SIG-M5 treated with dmso at 0.1 percent for 504 hours (cell line): ENCODE measurements at regions not wholly inside any gene's neighbourhood (a gene's known extent, or its start where the extent isn't known, plus 50 kb on each side); places are given as distances from the start of the nearest gene placed in this dataset.
"Not testable (repeated sequence)": the region's sequence is repeated elsewhere in the genome, so short reads cannot be mapped to it uniquely, and the experiment has no call there.

Source experiments
- DNase-seq: peaks from one replicate; lab custom pipeline; 2025; ENCODE audit not compliant: unreplicated experiment; lab: John Stamatoyannopoulos, UW

DNA sequence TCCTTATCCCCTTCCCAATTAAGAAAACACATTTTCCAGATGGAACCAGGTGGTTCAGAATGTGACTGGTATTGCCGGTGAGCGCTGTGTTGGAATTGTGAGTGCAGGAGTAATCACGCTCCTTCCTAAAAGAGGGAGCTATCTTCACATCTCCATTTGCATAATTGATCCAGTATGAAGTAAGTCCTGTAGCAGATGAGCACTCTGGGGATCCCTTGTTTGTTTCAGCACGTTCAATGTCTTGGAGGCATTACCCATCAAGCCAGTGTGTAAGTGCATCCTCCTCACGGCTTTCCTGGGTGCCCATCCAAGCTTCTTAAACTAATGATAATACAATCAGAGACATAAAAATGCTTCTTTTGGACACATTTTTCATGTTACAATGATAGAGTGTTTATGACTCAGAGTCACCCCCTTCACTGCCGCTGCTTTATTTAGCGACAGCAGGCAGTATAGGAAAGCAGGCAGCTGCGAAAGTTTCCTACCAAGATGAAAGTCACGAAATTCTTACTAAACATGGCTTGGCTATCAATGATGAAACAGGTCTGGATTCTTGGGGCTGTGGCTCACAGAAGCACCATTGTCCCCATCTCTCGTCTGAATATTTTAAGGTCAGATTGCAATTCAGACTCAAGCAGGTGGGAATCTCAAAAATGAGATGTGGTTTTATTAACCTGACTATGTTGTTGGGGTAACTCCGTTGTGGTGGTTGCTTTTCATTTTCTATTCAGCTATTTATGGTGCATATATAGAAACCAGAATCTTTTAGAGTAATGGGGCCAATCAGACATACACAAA is 346.3 kb upstream of the MDFIC2 start:
- DNase-seq = no peak

DNA sequence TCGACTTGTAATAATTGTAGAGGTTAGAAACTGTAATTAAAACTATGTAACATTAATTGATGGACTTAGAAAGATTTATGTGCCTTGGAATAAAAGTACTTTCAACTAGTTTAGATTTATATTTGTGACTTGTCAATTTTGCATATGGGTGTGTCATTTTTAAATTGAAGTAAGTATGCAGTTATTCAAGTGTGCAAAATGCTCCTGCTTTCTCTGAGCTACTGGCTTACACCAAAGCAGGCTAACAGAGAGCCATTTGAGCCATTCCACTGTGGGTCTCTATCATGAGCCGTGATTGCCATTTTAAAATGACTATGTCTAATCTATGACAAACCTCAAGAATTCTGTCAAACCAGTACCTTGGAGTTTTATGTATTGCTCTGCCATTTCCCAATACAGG is 345.0 kb upstream of the MDFIC2 start:
- no peak for DNase-seq

DNA sequence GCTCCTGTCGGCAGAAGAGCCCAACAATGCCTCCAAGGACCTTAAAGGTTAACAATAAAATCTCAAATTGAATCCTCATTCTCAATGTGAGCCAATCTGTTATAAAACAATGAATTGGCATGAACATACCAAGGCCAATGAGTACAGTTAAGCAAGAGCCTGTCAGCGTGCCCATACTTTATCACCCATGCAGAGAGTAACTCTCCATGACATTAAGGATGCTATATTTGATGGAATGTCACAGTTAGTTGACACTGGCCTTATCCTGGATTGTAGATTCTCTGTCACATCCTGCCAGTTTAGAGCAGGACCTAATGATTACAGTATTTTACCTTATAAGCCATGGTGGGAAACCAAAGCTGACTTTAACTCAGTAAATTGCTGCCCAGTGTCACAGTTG is 335.4 kb upstream of the MDFIC2 start:
- DNase-seq = no peak

DNA sequence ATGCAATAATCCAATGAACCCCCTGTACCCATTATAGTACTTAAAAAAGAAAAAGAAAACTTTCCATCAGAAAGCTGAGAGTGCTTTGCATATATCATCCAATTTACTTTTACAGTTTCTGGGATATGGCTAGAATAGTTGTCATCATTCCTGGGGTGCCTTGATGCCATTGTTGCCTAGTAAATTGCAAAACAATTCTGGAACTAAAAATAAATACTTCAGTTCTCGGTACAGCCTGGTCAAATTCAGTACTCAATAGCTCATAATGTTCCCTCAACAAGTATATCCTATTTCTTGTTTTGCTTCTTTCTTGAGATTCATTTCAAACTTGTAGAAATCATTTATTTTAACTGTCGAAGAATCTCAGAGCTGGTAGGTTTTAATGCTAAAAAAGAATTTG is 334.7 kb upstream of the MDFIC2 start:
- no peak for DNase-seq

DNA sequence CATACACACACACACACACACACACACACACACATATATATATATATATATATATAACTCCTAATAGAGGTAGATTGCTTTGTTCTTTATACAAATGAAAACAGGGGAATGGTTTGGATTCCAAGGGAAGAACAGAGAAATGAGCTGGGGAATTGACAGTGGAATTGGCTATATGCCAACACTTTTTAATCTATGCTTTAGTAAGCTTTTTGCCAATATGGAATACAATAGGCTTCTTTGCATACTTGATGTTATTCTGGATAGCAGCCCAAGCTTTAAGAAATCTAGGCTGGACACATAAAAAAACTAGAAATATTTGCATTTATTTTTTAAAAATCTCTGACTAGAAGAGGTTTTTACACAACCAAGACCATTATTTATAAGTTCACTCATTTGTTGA is 334.2 kb upstream of the MDFIC2 start:
- no peak for DNase-seq

DNA sequence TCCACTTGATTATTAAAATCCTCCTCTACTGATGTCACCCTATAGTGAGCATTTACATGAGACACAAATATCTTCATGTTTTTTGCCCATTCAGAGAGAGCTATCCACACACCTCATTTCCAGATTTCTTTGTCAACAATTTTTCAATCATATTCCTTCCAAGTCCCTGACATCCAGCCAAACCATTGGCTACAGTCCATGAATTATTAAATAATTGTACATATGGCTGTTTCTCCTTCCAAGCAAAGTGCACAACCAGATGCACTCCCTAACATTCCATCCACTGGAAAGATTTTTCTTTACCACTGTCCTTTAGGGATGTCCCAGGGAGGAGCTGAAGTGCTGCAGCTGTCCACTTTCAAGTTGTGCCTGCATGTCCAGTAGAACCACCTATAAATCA is 328.0 kb upstream of the MDFIC2 start:
- no peak for DNase-seq

DNA sequence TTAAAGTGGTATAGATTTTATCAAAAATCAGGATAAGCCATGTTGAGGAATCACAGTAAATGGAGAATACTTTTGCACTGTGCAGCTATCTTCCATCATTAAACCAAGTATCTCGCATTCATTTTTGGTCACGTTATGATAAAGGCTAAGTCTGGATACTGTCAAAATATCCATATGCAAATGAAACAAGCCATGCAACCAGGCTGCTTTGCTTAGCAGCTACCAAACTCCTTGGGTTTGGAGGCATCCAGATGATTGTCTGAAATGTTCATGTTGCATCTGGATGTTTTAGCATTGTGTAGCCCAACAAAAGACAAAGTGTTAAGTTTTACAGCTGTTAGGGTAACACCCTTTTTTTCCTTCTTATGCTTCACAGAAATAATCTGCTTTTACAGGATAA is 322.9 kb upstream of the MDFIC2 start:
- DNase-seq = no peak

DNA sequence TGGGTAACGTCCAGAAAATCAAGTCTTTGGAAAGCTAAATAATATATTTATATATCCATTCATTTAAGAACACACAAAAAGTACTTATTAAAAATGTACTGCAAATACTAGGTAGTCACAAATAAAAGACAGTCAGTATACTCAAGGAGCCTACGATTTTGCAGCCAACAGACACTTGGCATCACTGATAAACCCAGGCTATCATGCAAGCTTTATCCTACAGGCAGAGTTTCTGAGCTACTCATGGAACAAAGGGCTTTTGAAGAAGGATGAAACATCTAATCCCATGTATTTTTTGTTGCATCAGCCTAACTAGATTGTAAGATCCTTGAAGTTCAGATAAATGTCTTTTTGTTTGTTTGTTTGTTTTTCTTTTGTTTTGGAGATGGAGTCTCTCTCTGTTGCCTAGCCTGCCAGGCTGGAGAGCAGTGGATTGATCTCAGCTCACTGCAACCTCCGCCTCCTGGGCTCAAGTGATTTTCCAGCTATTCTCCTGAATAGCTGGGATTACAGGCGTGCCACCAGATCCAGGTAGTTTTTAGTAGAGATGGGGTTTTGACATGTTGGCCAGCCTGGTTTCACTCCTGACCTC is 319.4 kb upstream of the MDFIC2 start:
- no peak for DNase-seq

DNA sequence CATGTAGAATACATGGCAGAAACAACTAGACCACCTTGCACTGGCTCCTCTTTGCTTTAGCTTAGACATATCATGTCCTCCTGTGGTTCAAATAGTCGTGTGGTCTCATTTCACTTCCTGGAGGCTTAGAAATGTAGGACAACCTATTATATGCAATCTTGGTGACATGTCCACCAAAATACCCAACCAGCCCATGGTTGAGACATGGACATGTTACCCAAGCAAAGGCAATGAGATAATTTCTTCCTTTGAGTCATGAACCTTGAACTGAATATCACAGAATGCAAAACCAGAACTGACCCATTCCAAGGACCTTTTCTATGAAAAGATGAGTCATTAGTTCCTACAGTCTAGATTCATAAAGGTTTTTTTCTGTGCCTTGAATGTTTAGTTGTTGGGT is 309.0 kb upstream of the MDFIC2 start:
- DNase-seq = no peak

DNA sequence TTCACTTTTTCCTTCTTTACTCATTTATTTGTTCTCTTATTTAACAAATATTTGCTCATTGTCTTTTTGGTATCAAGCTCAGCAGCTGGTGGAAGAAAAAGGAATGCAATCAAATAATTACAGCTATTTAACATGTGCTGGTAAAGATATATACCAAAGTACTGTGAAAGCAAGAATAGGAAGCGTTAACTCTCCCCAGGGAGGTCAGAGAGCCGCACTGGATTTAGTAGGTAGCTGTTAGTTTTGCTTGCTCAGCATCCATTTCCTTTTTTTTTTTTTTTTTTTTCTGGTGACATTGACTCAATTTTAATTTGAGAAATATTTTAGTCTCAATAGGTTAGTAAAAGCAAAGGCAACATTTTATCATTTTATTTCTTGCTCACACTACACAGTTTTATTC is 308.5 kb upstream of the MDFIC2 start:
- DNase-seq = no peak

DNA sequence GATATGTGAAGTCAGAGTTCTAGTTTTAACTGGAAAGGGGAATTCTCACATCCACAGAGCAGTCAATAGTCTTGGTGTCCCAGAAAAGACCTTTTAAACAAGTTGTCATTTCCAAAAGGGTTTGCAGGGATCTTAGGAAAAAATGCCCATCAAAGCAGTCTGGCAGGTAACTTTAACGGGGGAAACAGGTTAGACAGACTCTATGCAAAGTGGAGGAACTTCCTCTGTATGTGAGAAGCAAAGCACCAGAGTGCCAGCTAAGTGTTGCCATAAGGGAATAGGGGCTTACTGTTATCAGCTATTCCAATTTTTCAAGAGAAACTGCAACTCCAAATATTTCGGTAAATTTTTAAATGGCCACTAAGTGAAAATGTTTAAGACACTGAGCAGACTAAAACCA is 307.9 kb upstream of the MDFIC2 start:
- DNase-seq = no peak

DNA sequence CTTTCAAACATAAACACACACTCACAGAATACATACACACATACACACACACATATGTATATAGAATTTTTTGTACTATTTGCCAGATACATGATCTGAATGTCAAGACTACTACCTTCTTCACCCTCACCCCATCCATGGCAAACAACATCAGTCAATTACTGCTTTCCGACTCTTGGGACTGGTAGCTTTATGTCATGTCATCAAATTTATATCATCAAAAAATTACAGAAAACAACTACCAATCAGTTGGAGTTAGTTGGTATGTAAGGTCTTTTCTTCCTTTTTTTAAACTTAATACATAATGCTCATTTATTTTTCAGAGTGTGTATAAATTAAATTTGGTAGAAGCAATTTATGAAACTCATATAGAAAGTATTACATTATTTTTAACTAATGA is 305.7 kb upstream of the MDFIC2 start:
- DNase-seq = no peak

DNA sequence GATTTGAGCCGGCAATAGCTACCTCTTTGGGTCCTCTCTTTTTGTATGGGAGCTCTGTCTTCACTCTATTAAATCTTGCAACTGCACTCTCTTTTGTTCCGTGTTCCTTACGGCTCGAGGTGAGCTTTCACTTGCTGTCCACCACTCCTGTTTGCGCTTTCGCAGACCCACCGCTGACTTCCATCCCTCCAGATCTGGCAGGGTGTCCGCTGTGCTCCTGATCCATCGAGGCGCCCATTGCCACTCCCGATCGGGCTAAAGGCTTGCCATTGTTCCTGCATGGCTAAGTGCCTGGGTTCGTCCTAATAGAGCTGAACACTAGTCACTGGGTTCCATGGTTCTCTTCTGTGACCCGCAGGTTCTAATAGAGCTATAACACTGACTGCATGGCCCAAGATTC is 304.9 kb upstream of the MDFIC2 start:
- not testable (repeated sequence) for DNase-seq

DNA sequence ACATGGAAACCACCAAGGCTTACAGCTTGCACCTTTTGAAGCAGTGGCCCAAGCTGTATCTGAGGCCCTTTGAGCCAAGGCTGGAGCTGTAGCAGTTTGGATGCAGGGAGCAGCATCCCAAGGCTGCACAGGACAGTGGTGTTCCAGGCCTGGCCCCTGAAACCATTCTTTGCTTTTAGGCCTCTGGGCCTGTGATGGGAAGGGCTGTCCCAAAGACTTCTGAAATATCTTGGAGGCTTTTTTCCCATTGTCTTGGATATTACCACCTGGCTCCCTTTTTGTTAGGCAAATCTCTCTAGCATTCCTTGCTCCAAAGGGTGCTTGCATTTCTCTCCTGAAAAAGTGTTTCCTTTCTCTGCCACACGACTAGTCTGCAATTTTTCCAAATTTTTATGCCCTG is 302.8 kb upstream of the MDFIC2 start:
- no peak for DNase-seq

DNA sequence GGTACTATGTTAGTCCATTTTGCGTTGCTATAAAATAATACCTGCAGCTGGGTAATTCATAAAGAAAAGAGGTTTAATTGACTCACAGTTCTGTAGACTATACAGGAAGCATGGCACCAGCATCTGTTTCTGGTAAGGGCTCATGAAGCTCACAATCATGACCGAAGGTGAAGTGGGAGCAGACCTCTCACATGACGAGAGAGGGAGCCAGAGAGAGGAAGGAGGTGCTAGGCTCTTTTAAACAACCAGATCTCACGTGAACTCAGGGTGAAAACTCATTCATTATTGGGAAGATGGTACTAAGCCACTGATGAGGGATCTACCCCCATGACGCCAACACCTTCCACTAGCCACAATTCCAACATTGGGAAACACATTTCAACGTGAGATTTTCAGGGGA is 301.7 kb upstream of the MDFIC2 start:
- DNase-seq = no peak

DNA sequence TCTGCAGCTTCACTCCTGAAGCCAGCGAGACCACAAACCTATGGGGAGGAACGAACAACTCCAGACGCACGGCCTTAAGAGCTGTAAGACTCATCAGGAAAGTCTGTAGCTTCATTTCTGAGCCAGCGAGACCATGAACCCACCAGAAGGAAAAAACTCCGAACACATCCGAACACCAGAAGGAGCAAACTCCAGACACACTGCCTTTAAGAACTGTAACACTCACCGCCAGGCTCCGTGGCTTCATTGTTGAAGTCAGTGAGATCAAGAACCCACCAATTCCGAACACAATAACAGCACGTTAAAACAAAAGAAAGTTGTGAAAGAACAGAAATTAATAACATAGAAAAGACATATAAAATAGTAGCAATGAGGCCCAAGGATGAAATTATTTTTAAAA is 300.5 kb upstream of the MDFIC2 start:
- no peak for DNase-seq

DNA sequence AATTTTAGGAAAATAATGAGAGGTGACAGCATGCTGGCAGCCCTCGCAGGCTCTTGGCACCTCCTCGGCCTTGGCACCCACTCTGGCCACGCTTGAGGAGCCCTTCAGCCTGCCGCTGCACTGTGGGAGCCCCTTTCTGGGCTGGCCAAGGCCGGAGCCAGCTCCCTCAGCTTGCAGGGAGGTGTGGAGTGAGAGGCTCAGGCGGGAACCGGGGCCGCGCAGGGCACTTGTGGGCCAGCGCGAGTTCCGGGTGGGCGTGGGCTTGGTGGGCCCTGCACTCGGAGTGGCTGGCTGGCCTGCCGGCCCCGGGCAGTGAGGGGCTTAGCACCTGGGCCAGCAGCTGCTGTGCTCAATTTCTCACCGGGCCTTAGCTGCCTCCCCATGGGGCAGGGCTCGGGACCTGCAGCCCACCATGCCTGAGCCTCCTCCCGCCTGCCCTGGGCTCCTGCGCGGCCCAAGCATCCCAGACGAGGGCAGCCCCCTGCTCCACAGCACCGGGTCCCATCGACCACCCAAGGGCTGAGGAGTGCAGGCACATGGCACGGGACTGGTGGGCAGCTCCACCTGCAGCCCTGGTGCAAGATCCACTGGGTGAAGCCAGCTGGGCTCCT is 299.3 kb upstream of the MDFIC2 start:
- not testable (repeated sequence) for DNase-seq

DNA sequence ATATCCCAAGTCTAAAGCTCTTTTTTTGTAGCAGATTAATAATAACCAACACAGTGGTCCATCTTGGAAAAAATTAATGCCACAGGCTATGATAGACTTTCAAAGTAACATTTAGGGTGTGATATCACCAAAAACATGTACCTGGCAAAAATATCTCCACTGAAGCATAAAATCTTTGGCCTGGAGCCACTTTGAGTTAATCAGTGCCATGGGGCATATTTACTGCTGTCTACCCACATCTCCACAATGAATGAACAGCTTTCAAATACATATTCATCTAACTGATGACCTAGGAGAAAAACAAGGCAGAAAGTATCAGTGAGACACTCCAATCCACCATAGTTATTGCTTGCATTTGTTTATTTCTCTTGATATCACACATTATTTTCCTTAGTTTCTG is 296.0 kb upstream of the MDFIC2 start:
- no peak for DNase-seq

DNA sequence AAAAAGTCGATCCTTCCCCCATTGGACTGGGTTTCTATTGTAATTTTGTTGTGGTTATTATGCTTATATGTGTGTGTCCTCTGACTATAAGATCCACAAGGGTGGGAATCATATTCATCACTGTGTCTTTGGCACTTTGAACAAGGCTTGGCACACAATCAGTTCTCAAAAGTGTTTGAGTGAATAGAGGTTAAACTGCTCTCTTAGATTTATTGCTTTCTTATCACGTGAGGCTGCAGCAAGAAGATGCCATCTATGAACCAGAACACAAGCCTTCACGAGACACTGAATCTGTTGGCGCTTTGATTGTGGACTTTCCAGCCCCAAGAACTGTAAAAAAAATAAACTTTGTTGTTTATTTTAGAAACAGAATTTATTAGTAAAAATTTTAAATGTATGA is 295.0 kb upstream of the MDFIC2 start:
- DNase-seq = no peak

DNA sequence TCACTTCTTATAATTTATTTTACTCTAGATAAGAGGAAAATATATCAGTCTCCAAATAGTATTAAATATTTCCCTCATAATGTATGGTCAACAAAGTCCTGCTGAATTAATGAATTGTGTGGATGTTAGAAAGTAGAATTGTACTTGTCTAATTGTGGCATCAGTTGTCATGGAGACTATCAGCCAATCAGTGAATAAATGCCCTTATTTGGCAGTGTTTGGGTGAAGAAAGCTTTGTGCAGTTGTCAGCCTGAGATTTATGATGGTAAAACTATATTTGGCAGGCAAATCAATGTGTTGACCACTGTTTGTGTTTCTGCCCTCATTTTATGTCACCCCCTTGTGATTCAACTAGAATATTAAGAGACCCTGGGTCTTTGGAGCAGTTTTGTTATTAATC is 293.6 kb upstream of the MDFIC2 start:
- no peak for DNase-seq

DNA sequence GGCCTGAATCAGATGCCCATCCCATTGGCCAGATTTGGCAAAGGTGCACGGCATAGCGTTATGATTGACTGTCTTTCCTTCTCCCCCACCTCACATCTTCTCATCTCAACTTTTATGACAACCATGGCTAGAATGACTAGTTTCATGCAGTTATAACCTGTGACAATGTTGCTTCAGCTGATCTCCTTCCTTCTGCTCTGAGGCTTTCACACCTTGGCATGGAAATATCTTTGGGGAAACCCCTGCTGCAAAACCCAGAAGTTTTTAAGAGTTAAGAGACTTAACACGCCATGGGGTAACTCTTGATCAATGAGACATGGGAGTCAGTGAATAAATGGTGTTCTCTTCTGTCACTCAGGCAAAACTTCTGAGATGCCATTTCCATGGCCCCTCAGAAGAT is 290.7 kb upstream of the MDFIC2 start:
- DNase-seq = no peak

DNA sequence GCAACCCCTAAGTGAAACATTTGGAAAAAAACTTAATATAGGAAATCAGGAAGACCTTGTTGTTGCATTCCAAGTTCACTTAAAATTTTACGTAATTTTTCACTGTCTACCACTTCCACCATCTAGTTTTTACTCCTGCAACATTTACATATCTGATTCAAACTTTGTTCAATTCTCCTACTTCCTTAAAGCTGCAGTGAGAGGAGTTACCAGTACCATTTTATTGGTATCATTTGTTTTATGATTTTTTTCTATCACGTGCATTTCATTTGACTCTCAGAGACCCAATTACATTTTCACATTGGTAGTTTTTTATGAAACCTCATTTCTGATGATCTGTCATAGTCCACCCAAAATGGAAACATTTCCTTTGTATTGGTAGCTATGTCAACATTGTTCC is 284.9 kb upstream of the MDFIC2 start:
- no peak for DNase-seq

DNA sequence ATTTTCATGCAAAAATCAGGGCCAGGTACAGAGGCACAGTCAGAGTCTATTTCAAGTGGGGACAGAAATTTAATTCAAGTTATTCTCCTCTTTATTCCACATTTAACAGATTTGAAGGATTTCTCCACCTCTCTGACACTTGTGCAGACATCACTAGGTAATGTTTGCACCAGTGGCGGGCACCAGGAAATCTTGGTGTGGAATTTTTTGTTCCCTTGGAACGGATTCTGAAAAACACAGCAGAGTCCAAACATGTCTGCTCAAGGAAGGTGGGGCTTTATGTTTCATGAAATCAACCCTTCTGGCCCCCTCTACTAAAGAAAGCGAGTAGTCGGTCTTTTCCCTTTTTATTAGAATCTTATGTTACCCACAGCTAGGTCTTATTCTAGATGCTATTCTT is 271.2 kb upstream of the MDFIC2 start:
- DNase-seq = no peak
